Activated CD4-positive, alpha-beta T cell treated with anti-CD3 and anti-CD28 coated beads, Interleukin-2, amount 50 U/mL, for 48 hours (primary cell): ENCODE measurements at regions not wholly inside any gene's neighbourhood (a gene's known extent, or its start where the extent isn't known, plus 50 kb on each side); places are given as distances from the start of the nearest gene placed in this dataset.
A peak's percentile ranks its signal among the peaks of the same experiment; 100 is the strongest.

ENCODE experiments used
- DNase-seq, 2 experiments: peaks; one replicate each; pipeline ENCODE4 v3.0.0-alpha.2; 2020

- DNase-seq: no peak
These were observed 460.1 kb downstream of the SHQ1 start for GRCh38 chr3:72388117-72388516.

- no peak for DNase-seq
These were observed 461.8 kb downstream of the SHQ1 start for GRCh38 chr3:72386327-72387000.

- DNase-seq: no peak
These were observed 463.1 kb downstream of the SHQ1 start for GRCh38 chr3:72385167-72385566.

- DNase-seq: no peak
These were observed 463.6 kb downstream of the SHQ1 start for GRCh38 chr3:72384602-72385001.

- no peak for DNase-seq
These were observed 464.4 kb downstream of the SHQ1 start for GRCh38 chr3:72383883-72384282.

- DNase-seq: no peak
These were observed 465.0 kb downstream of the SHQ1 start for GRCh38 chr3:72383230-72383629.

- DNase-seq: no peak
These were observed 465.8 kb downstream of the SHQ1 start for GRCh38 chr3:72382460-72382859.

GRCh38 chr3:72381584-72381983, 466.7 kb downstream of the SHQ1 start:
- DNase-seq: no peak

- DNase-seq: no peak
These were observed 467.3 kb downstream of the SHQ1 start for GRCh38 chr3:72380711-72381493.

GRCh38 chr3:72380193-72380592, 468.1 kb downstream of the SHQ1 start:
- DNase-seq: no peak

GRCh38 chr3:72379500-72380187, 468.6 kb downstream of the SHQ1 start:
- DNase-seq: no peak

GRCh38 chr3:72378287-72378686, 470.0 kb downstream of the SHQ1 start:
- DNase-seq: no peak

- no peak for DNase-seq
These were observed 471.1 kb downstream of the SHQ1 start for GRCh38 chr3:72376956-72377710.

GRCh38 chr3:72375237-72376076, 472.8 kb downstream of the SHQ1 start:
- DNase-seq: peak; percentile 38 to 51

GRCh38 chr3:72373139-72373538, 475.1 kb downstream of the SHQ1 start:
- no peak for DNase-seq

- no peak for DNase-seq
These were observed 476.1 kb downstream of the SHQ1 start for GRCh38 chr3:72372161-72372560.

- DNase-seq: no peak
These were observed 476.8 kb downstream of the SHQ1 start for GRCh38 chr3:72371431-72371830.

- no peak for DNase-seq
These were observed 477.3 kb downstream of the SHQ1 start for GRCh38 chr3:72370947-72371346.

- DNase-seq: no peak
These were observed 478.6 kb downstream of the SHQ1 start for GRCh38 chr3:72369681-72370080.

GRCh38 chr3:72368331-72368975, 479.8 kb downstream of the SHQ1 start:
- DNase-seq: no peak

- no peak for DNase-seq
These were observed 486.3 kb downstream of the SHQ1 start for GRCh38 chr3:72361990-72362389.

GRCh38 chr3:72359743-72360142, 488.5 kb downstream of the SHQ1 start:
- DNase-seq: no peak
